ENCODE measurements at regions not wholly inside any gene's neighbourhood (a gene's known extent, or its start where the extent isn't known, plus 50 kb on each side); places are given as distances from the start of the nearest gene placed in this dataset.

DNA sequence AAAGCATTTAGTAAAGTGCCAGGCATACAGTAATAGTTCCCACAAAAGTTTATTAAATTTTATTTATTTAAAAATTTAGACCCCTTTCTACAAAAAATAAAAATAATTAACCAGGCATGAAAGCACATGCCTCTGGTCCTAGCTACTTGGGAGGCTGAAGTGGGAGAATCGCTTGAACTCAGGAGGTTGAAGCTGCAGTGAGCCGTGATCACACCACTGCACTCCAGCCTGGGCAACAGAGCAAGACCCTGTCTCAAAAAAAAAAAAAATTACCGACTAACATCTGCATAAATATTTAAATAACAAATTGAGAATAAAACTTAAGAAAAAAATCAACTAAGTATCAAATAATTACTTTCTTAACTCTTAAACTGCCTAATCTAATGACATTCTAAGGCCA, 64.3 kb upstream of the TRIM24 start:
- Histone ChIP-seq H2AFZ (replicated peaks; ENCODE audit: low read length, poor library complexity) (no peak overlapping the region), H3K18ac (ENCODE audit: low read depth, low read length) (no peak overlapping the region), H4K8ac (ENCODE audit: low read depth in 2 of 2, low read length in 2 of 2) (no peak overlapping the region), H2BK20ac (ENCODE audit: low read depth, low read length) (no peak overlapping the region), H3K4me1 (ENCODE audit: control insufficient read depth, insufficient read depth, low read length) (no peaks in the 10 kb centered on the region), H2BK5ac (ENCODE audit: low read depth, low read length, poor library complexity, severe bottlenecking) (no peak overlapping the region), H3K56ac (ENCODE audit: extremely low read depth, insufficient read depth, low read length) (no peak overlapping the region), H3K4me3 (ENCODE audit: insufficient read depth, low read depth, low read length) (no peak overlapping the region), H3K9ac (ENCODE audit: low read depth, low read length) (no peak overlapping the region), H3K4ac (ENCODE audit: low read depth, low read length) (no peak overlapping the region), H2AK5ac (ENCODE audit: low read depth, low read length) (no peak overlapping the region), H3K9me1 (ENCODE audit: insufficient read depth, low read length) (no peaks in the 10 kb centered on the region), H3K23ac (ENCODE audit: low read depth, low read length) (no peak overlapping the region), H2BK15ac (ENCODE audit: low read depth, low read length) (no peak overlapping the region), H3K14ac (replicated peaks; ENCODE audit: low read depth, low read length) (no peak overlapping the region), H4K20me1 (ENCODE audit: insufficient read depth, low read length) (no peaks in the 10 kb centered on the region), H3K79me1 (ENCODE audit: low read depth in 1 of 2, low read length in 2 of 2) (no peaks in the 10 kb centered on the region), H3K36me3 (ENCODE audit: control insufficient read depth, insufficient read depth, low read length) (no peaks in the 10 kb centered on the region), H3K4me2 (ENCODE audit: low read depth, low read length) (no peak overlapping the region), H3K27me3 (ENCODE audit: control insufficient read depth, insufficient read depth, low read length) (no peaks in the 10 kb centered on the region), H3K9me3 (ENCODE audit: control insufficient read depth, insufficient read depth, low read length) (peaks cover 3% of the 10 kb centered on the region; the same call in 1 of the 2 replicates), H3K27ac (ENCODE audit: insufficient read depth, low read length) (no peak overlapping the region), H2AK9ac (replicated peaks; ENCODE audit: low read depth, low read length, poor library complexity) (no peak overlapping the region), H2BK120ac (ENCODE audit: low read depth, low read length) (no peak overlapping the region), H4K5ac (ENCODE audit: low read depth, low read length) (no peak overlapping the region), H4K91ac (ENCODE audit: insufficient read depth, low read depth, low read length) (no peak overlapping the region)
- CTCF ChIA-PET: interaction anchor here (0.6 kb wide), 1 partner anchor 13 kb away, joined by 3 read pairs; no protein-coding TSS in a partner anchor
- DNase-seq (no peak), ATAC-seq (ENCODE audit: low read depth) (no peak)
- POLR2A ChIA-PET (ENCODE audit: unreplicated experiment): no interaction called here
- in situ Hi-C loops (cut with MboI; ENCODE audit: low sequenced_read_pairs) (no loop called here), dilution Hi-C loops (cut with HindIII; ENCODE audit: low sequenced_read_pairs, unreplicated experiment) (no loop called here), intact Hi-C loops (cut with micrococcal nuclease) (no loop called here)
- WGBS, 2 experiments (ENCODE audit: extremely low coverage in 2 of 2, insufficient read length in 1 of 2): 0% methylated on average over 1 of the region's 3 CpGs; no CpG with 5 or more reads in 1 of the 2 experiments
- BruUV-seq (replicated peaks): no TSS peak
- TF ChIP-seq NFE2L2 (IDR thresholded peaks at IDR 0.05; ENCODE audit: low read depth, low read length) (no peak), MXI1 (IDR thresholded peaks at IDR 0.05; ENCODE audit: borderline replicate concordance, low read depth, low read length) (no peak), POLR2A (IDR thresholded peaks at IDR 0.05; ENCODE audit: low read depth, low read length) (no peak), SMC3 (IDR thresholded peaks at IDR 0.05; ENCODE audit: low read depth, low read length) (no peak), RAD21 (IDR thresholded peaks at IDR 0.05; ENCODE audit: low read length) (no peak), BHLHE40 (IDR thresholded peaks at IDR 0.05; ENCODE audit: low read depth, low read length) (no peak), RFX5 (IDR thresholded peaks at IDR 0.05; ENCODE audit: low read depth, low read length) (no peak), RCOR1 (IDR thresholded peaks at IDR 0.05; ENCODE audit: insufficient replicate concordance, low read length) (no peak), MAFK (IDR thresholded peaks at IDR 0.05; ENCODE audit: low read depth, low read length) (no peak)
- TF ChIP-seq, protein P1, sequence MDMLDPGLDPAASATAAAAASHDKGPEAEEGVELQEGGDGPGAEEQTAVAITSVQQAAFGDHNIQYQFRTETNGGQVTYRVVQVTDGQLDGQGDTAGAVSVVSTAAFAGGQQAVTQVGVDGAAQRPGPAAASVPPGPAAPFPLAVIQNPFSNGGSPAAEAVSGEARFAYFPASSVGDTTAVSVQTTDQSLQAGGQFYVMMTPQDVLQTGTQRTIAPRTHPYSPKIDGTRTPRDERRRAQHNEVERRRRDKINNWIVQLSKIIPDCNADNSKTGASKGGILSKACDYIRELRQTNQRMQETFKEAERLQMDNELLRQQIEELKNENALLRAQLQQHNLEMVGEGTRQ (IDR thresholded peaks at IDR 0.05; ENCODE audit: low read depth, low read length): no peak

All from IMR-90 (cell line).